Mammary epithelial cell (primary cell): ENCODE measurements at regions not wholly inside any gene's neighbourhood (a gene's known extent, or its start where the extent isn't known, plus 50 kb on each side); places are given as distances from the start of the nearest gene placed in this dataset.

Source experiments
- EZH2 ChIP-seq: IDR thresholded peaks from 2 replicates; pipeline ENCODE4 v1.6.1; 2012; ENCODE audit warnings: low read length, inconsistent platforms, borderline replicate concordance
- TF ChIP-seq, protein P1 (sequence below), 2 donors: IDR thresholded peaks in 1 of 2; conservative IDR thresholded peaks in 1 of 2; 2 replicates each; pipeline ENCODE4 v1.5.1; 2011 to 2012; ENCODE audit warnings: inconsistent platforms in 2 of 2, low read length in 2 of 2, mild to moderate bottlenecking in 2 of 2, control low read depth in 1 of 2, low read depth in 1 of 2; ENCODE audit not compliant: insufficient read depth in 1 of 2; ENCODE audit errors: extremely low read depth in 1 of 2

DNA sequence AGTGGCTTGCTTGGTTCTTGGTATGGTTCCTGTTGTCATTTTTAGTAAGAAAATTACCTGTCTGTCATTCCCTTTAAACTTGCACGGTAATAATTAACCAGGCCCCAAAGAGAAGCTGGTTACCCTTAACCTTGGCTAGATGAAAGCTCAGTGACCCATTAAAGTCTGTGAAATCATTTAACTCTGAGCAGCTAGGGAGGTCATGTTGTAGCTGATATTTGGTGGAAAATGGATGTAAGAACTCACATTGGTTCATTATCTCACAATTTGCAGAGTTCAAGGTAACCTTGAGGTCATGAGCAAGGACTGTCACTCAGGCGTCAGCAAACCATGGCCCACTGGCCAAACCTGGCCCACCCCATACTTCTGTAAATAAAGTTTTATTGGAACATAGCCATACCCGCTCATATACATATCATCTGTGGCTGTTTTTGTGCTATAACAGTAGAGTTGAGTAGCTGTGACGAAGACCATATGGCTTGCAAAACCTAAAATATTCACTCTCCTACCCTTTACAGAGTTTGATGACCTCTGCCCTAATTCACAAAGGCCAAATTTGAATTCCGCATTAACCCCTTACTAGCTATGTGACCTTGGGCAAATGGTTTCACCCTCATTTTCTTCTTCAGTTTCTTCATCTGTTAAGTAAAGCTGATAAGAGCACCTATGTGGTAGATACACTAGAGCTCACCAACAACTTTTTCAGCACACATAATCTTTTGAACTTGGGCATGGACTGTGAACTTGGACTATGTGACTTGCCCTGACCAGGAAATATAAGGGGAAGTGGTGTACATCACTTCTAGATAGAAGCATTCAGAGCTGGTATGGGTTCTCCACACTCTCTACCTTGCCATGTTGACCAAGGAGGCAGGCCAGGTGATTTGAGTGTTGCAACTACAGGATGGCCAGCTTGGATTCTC, 61.5 kb upstream of the CPEB4 start:
- TF ChIP-seq, protein P1, sequence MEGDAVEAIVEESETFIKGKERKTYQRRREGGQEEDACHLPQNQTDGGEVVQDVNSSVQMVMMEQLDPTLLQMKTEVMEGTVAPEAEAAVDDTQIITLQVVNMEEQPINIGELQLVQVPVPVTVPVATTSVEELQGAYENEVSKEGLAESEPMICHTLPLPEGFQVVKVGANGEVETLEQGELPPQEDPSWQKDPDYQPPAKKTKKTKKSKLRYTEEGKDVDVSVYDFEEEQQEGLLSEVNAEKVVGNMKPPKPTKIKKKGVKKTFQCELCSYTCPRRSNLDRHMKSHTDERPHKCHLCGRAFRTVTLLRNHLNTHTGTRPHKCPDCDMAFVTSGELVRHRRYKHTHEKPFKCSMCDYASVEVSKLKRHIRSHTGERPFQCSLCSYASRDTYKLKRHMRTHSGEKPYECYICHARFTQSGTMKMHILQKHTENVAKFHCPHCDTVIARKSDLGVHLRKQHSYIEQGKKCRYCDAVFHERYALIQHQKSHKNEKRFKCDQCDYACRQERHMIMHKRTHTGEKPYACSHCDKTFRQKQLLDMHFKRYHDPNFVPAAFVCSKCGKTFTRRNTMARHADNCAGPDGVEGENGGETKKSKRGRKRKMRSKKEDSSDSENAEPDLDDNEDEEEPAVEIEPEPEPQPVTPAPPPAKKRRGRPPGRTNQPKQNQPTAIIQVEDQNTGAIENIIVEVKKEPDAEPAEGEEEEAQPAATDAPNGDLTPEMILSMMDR (conservative IDR thresholded peaks at IDR 0.05 in 1 of 2, IDR thresholded peaks at IDR 0.05 in 1 of 2; ENCODE audit: extremely low read depth in 1 of 2, insufficient read depth in 1 of 2, low read depth in 1 of 2, low read length in 2 of 2) = no peak
- no peak for TF ChIP-seq EZH2
